GM18519 (cell line): ENCODE measurements at regions not wholly inside any gene's neighbourhood (a gene's known extent, or its start where the extent isn't known, plus 50 kb on each side); places are given as distances from the start of the nearest gene placed in this dataset.
"Not testable (repeated sequence)": the region's sequence is repeated elsewhere in the genome, so short reads cannot be mapped to it uniquely, and the experiment has no call there.

Source experiments
- ATAC-seq: cut with Tn5 transposase; IDR thresholded peaks from one replicate; pipeline ENCODE4 v1.9.1; 2021; ENCODE audit warnings: mild to moderate bottlenecking, moderate library complexity; ENCODE audit not compliant: unreplicated experiment, low FRiP score

GRCh38 chr15:60251300-60252070 lies 146.3 kb downstream of the ANXA2 start:
- ATAC-seq: no peak

GRCh38 chr15:60254416-60254815 lies 143.4 kb downstream of the ANXA2 start:
- no peak for ATAC-seq

GRCh38 chr15:60255390-60255789 lies 142.4 kb downstream of the ANXA2 start:
- peak; percentile 93 for ATAC-seq

- no peak for ATAC-seq
These were observed 140.1 kb downstream of the ANXA2 start for GRCh38 chr15:60257591-60258159.

GRCh38 chr15:60259469-60259868 lies 138.3 kb downstream of the ANXA2 start:
- ATAC-seq: no peak

GRCh38 chr15:60264088-60264487 lies 133.7 kb downstream of the ANXA2 start:
- ATAC-seq: no peak

GRCh38 chr15:60264566-60264965 lies 133.2 kb downstream of the ANXA2 start:
- no peak for ATAC-seq

GRCh38 chr15:60265057-60265456 lies 132.7 kb downstream of the ANXA2 start:
- no peak for ATAC-seq

GRCh38 chr15:60272623-60273022 lies 125.2 kb downstream of the ANXA2 start:
- no peak for ATAC-seq

GRCh38 chr15:60275624-60276023 lies 122.2 kb downstream of the ANXA2 start:
- no peak for ATAC-seq

- no peak for ATAC-seq
These were observed 118.9 kb downstream of the ANXA2 start for GRCh38 chr15:60278879-60279278.

- ATAC-seq: no peak
These were observed 117.5 kb downstream of the ANXA2 start for GRCh38 chr15:60280259-60280658.

GRCh38 chr15:60283936-60284335 lies 113.8 kb downstream of the ANXA2 start:
- no peak for ATAC-seq

GRCh38 chr15:60295901-60296300 lies 101.9 kb downstream of the ANXA2 start:
- ATAC-seq: not testable (repeated sequence)

GRCh38 chr15:60297047-60297446 lies 100.7 kb downstream of the ANXA2 start:
- ATAC-seq: no peak
